ENCODE measurements at regions not wholly inside any gene's neighbourhood (a gene's known extent, or its start where the extent isn't known, plus 50 kb on each side); places are given as distances from the start of the nearest gene placed in this dataset.

- TF ChIP-seq ASH2L (IDR thresholded peaks at IDR 0.05; ENCODE audit: borderline replicate concordance, low read depth) = no peak
Measured at GRCh38 chr12:127696963-127697362, 570.0 kb upstream of the TMEM132C start (continued).

DNA sequence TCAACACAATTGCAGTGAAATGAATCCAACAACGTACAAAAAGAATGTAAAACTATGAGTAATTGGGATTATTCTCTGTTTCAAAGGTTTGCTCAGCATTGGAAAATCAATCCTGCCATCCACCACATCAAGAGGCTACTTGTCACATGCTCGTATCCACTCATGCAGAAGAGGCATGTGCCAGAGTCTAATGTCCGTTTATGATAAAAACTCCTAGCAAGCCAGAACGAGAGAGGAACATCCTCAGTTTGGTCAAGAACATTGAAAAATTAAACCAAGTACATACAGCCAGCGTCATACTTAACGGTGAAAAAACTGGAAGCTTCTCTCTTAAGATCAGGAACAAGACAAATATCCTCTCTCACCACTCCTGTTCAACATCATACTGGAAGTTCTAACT lies 563.9 kb upstream of the TMEM132C start:
- no peak overlapping the region for H3K9ac ChIP-seq (ENCODE audit: control insufficient read depth, insufficient read depth, low read length)
- CTCF ChIA-PET = no interaction called here
- H2AFZ ChIP-seq (ENCODE audit: control insufficient read depth, low read depth, low read length) = no peak overlapping the region
- no peaks in the 10 kb centered on the region for H3K79me2 ChIP-seq (ENCODE audit: control insufficient read depth, insufficient read depth, low read length)
- H3K9me3 ChIP-seq (replicated peaks; ENCODE audit: control insufficient read depth, insufficient read depth, low read length) = no peaks in the 10 kb centered on the region
- no TSS peak for BruUV-seq (replicated peaks)
- intact Hi-C loops (cut with micrococcal nuclease; ENCODE audit: unreplicated experiment) = no loop called here
- no peaks in the 10 kb centered on the region for H3K27me3 ChIP-seq (replicated peaks in 1 of 2; ENCODE audit: control insufficient read depth in 2 of 2, insufficient read depth in 2 of 2, low read length in 1 of 2)
- H4K20me1 ChIP-seq (ENCODE audit: control insufficient read depth, insufficient read depth) = no peaks in the 10 kb centered on the region
- DNase-seq (ENCODE audit: low read depth, low spot score) = no peak
- WGBS (ENCODE audit: insufficient coverage, insufficient replicate concordance, low lambda C conversion rate, missing lambda C conversion rate) = 2% methylated on average over 6 of the region's 6 CpGs
- no peak for FAIRE-seq
- TF ChIP-seq CEBPB (IDR thresholded peaks at IDR 0.05; ENCODE audit: borderline replicate concordance in 1 of 2, low read depth in 2 of 2, low read length in 2 of 2) (no peak), ELK1 (IDR thresholded peaks at IDR 0.05; ENCODE audit: low read depth, low read length) (no peak), IRF3 (IDR thresholded peaks at IDR 0.05) (no peak), JUNB (IDR thresholded peaks at IDR 0.05) (no peak), E4F1 (IDR thresholded peaks at IDR 0.05; ENCODE audit: borderline replicate concordance, partially characterized antibody) (no peak)
- no peak for ATAC-seq
- in situ Hi-C loops (cut with MboI) = no loop called here
- SMC1A ChIA-PET (ENCODE audit: uncharacterized antibody, unreplicated experiment) = no interaction called here
- H3K36me3 ChIP-seq (ENCODE audit: control insufficient read depth in 2 of 2, insufficient read depth in 2 of 2, low read length in 1 of 2) = no peaks in the 10 kb centered on the region
- POLR2A ChIA-PET = no interaction called here
- no peak overlapping the region for H3K27ac ChIP-seq (ENCODE audit: control insufficient read depth, insufficient read depth)
- RAD21 ChIA-PET (ENCODE audit: unreplicated experiment) = no interaction called here
- H3K4me2 ChIP-seq (ENCODE audit: control insufficient read depth, insufficient read depth) = no peak overlapping the region
- H3K4me1 ChIP-seq (ENCODE audit: control insufficient read depth, insufficient read depth, low read length) = no peaks in the 10 kb centered on the region
- no peak overlapping the region for H3K4me3 ChIP-seq
